ENCODE measurements at regions not wholly inside any gene's neighbourhood (a gene's known extent, or its start where the extent isn't known, plus 50 kb on each side); places are given as distances from the start of the nearest gene placed in this dataset.
A peak's percentile ranks its signal among the peaks of the same experiment; 100 is the strongest.

DNA sequence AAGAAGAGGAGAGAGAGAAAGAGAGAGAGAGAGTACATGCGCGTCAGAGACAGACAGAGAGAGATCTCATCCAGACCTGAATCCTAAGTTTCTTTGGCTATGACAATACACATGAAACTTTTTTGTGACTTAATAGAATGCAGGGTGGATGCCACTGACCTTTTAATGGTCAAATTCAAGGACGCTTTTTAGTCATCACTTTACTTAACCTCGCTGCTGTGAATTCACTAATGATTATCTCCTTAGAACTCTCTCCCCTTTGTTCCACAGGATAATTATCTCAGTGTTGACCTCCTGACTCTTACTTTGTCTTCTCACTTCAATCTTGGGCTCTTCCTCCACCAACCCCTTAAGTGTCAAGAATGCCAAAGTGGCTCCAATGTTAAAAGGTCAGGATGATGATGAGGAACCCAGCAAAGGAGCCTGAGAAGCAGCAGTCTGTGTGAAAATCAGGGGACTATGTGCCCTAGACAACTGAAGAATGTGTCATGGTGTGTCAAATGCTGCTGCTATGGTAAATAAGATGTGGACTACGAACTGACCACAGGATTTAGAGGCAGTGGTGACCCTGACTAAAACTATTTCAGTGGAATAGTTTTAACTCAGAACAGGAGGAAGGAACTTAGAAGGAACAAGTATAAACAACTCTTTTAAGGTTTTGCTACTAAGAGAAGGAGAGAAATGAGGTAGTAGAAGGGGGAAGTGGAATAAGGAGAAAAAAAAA lies 382.1 kb downstream of the ZEB2 start:
- H3K27ac ChIP-seq = no peak overlapping the region
- H3K27me3 ChIP-seq = no peaks in the 10 kb centered on the region
- intact Hi-C loops (cut with DNase I) = no loop called here
- no peak for DNase-seq
- H3K4me1 ChIP-seq = no peaks in the 10 kb centered on the region
- WGBS, 2 donors = 91 to 94% methylated on average over 5 of the region's 5 CpGs
- no peaks in the 10 kb centered on the region for H3K9me3 ChIP-seq
- peak in 2 of 4 donors; percentile 29 to 43 for ATAC-seq
- H3K4me3 ChIP-seq = no peak overlapping the region
- FAIRE-seq = no peak
- H3K36me3 ChIP-seq = no peaks in the 10 kb centered on the region
- TF ChIP-seq, protein P1, sequence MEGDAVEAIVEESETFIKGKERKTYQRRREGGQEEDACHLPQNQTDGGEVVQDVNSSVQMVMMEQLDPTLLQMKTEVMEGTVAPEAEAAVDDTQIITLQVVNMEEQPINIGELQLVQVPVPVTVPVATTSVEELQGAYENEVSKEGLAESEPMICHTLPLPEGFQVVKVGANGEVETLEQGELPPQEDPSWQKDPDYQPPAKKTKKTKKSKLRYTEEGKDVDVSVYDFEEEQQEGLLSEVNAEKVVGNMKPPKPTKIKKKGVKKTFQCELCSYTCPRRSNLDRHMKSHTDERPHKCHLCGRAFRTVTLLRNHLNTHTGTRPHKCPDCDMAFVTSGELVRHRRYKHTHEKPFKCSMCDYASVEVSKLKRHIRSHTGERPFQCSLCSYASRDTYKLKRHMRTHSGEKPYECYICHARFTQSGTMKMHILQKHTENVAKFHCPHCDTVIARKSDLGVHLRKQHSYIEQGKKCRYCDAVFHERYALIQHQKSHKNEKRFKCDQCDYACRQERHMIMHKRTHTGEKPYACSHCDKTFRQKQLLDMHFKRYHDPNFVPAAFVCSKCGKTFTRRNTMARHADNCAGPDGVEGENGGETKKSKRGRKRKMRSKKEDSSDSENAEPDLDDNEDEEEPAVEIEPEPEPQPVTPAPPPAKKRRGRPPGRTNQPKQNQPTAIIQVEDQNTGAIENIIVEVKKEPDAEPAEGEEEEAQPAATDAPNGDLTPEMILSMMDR (IDR thresholded peaks at IDR 0.05) = no peak

DNA sequence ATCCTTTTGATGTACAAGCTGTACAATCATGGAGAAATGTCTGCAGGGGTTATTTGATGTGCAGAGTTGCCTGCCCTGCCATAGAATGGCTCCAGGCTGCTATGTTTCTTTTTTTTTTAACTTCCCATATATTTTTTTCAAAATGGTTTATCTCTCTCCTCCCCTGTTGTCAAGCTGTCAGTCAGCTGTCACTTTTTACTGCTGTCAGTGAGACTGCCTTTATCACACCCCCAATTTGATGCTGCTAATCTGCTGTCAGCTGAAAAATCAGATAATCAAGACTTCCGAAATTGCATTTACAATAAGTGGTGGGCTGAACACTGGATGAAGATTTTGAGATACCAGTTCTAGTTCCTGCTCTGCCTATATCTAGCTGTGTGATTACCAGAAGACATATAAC lies 382.6 kb downstream of the ZEB2 start:
- DNase-seq (no peak), FAIRE-seq (no peak), ATAC-seq (no peak)
- no peaks in the 10 kb centered on the region for H3K4me1 ChIP-seq
- no peaks in the 10 kb centered on the region for H3K9me3 ChIP-seq
- no peak overlapping the region for H3K4me3 ChIP-seq
- TF ChIP-seq, protein P1 (IDR thresholded peaks at IDR 0.05) = no peak
- H3K27ac ChIP-seq = no peak overlapping the region
- 89 to 90% methylated on average over 1 of the region's 1 CpG for WGBS, 2 donors
- no peaks in the 10 kb centered on the region for H3K36me3 ChIP-seq
- H3K27me3 ChIP-seq = no peaks in the 10 kb centered on the region
- intact Hi-C loops (cut with DNase I) = no loop called here

DNA sequence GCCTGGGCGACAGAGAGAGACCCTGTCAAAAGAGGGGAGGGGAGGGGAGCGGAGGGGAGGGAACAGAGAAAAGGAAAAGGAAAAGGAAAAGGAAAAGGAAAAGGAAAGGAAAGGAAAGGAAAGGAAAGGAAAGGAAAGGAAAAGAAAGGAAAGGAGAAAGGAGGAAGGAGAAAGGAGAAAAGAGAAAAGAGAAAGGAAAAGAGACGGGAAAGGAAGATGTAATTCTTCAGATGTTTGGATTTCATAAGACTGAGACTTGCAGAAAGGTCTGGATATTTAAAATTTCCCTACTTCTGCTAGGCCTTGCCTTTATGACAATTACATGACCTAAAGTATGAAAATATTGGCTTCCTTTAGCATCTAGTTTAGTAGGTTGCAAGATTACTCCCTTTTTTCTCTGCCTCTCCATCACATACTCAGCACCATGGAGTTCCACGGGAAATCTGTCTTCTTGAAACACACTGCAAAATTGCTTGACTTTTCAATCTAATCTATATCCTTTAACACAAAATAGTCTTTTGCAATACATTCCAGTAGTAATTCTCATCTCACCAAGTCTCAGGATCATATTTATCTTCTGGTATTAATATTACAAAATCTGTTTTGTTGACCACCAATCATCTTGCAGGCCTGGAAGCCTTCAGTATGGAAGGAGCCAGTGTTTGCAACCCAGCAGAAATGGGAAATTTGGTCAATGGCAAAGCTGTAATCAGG lies 383.5 kb downstream of the ZEB2 start:
- Histone ChIP-seq H3K36me3 (no peaks in the 10 kb centered on the region), H3K4me3 (no peak overlapping the region), H3K4me1 (no peaks in the 10 kb centered on the region), H3K9me3 (no peaks in the 10 kb centered on the region), H3K27ac (no peak overlapping the region), H3K27me3 (no peaks in the 10 kb centered on the region)
- TF ChIP-seq, protein P1 (IDR thresholded peaks at IDR 0.05) = no peak
- ATAC-seq (no peak), DNase-seq (no peak), FAIRE-seq (no peak)
- intact Hi-C loops (cut with DNase I) = no loop called here
- WGBS, 2 donors = 94 to 95% methylated on average over 4 of the region's 4 CpGs

DNA sequence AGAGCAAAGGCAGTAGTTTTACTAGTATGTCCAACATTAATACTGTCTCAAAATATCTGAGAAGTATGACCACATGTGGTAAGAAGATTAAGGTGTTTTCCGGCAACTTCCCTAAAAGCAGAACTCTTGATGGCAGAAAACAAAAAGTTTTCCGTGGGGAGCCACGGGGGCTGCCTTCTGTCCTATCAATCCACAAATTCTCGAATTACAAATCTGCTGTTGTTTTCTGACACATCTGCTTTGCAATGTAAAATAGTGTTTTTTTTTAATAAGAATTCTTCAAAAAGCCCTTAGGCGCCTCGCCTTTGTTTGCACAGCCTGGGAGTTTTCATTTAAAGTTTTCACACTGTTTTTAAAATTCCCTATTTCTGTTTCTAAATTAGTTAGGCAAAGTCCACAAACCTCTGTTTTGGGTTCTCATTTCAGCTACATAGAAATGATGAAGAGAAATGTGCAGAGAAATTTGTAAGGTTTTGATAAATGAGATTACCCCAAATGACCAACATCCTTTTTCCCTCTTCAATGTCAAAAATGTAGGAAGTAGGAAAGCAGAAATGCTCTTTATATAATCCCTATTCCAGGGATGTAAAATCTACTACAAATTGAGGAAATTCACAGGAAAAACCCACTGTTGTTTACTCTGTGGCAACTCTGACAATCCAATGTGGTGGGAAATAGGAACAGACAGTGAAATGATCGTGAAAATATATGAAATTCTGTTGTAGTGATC lies 385.8 kb downstream of the ZEB2 start:
- no peaks in the 10 kb centered on the region for H3K36me3 ChIP-seq
- no peaks in the 10 kb centered on the region for H3K4me1 ChIP-seq
- no peak overlapping the region for H3K4me3 ChIP-seq
- H3K27me3 ChIP-seq = no peaks in the 10 kb centered on the region
- TF ChIP-seq, protein P1 (IDR thresholded peaks at IDR 0.05) = no peak
- DNase-seq (no peak), ATAC-seq (no peak), FAIRE-seq (no peak)
- intact Hi-C loops (cut with DNase I) = no loop called here
- no peaks in the 10 kb centered on the region for H3K9me3 ChIP-seq
- no peak overlapping the region for H3K27ac ChIP-seq
- WGBS, 2 donors = 84 to 85% methylated on average over 7 of the region's 7 CpGs

All from pancreas (tissue), 10 donors.